HG02885 (cell line): ENCODE measurements at regions not wholly inside any gene's neighbourhood (a gene's known extent, or its start where the extent isn't known, plus 50 kb on each side); places are given as distances from the start of the nearest gene placed in this dataset.

Experiments
- ATAC-seq: cut with Tn5 transposase; IDR thresholded peaks from one replicate; pipeline ENCODE4 v1.9.1; 2021; ENCODE audit warnings: mild to moderate bottlenecking; ENCODE audit not compliant: unreplicated experiment, poor library complexity

DNA sequence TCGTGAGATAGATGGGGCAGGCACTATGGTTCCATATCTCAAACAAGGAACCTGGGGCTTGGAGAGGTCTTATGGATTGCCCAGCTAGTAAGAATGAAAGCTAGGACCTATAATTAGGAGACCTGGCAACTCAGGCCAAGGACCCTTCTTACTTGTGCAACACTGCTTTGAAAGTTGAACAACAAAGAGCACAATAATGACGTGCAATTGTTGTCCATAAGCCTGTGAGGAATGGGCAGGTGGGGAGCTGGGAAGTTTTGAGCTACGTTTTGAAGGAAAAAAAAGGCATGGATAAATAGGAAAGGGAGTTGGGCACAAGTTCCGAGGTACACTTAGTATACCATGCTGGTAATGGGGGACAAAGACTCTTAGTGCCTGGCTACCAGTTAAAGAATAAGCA is 104.3 kb downstream of the HS3ST3B1 start:
- no peak for ATAC-seq
